ENCODE measurements at regions not wholly inside any gene's neighbourhood (a gene's known extent, or its start where the extent isn't known, plus 50 kb on each side); places are given as distances from the start of the nearest gene placed in this dataset.

DNA sequence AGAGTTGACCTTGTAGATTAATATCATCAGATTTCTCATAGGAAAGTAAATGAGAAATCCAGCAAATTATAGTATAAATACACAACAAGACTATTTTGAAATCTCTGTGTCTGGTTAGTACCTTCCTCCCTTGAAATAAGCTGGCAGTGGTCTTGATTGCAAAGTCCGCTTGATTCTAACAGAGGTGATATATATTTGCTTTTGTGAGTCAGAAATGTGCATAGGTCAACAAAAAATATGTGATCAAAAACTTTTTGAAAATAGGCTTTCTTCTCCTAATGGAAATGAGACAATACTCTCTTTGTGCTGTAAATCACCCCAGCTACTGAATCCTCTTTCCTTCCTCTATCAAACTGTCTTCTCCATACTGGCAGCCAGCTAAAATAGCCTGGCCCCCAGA lies 749.2 kb upstream of the CDH10 start:
- intact Hi-C loops (cut with micrococcal nuclease; ENCODE audit: unreplicated experiment): no loop called here
- peaks cover 9% of the 10 kb centered on the region for H3K9me3 ChIP-seq (ENCODE audit: low read depth, low read length, poor library complexity, severe bottlenecking)
- H3K4me3 ChIP-seq (ENCODE audit: low read depth, low read length, poor library complexity, severe bottlenecking): no peak overlapping the region
- no TSS peak for BruUV-seq (replicated peaks)
- TF ChIP-seq, protein P1, sequence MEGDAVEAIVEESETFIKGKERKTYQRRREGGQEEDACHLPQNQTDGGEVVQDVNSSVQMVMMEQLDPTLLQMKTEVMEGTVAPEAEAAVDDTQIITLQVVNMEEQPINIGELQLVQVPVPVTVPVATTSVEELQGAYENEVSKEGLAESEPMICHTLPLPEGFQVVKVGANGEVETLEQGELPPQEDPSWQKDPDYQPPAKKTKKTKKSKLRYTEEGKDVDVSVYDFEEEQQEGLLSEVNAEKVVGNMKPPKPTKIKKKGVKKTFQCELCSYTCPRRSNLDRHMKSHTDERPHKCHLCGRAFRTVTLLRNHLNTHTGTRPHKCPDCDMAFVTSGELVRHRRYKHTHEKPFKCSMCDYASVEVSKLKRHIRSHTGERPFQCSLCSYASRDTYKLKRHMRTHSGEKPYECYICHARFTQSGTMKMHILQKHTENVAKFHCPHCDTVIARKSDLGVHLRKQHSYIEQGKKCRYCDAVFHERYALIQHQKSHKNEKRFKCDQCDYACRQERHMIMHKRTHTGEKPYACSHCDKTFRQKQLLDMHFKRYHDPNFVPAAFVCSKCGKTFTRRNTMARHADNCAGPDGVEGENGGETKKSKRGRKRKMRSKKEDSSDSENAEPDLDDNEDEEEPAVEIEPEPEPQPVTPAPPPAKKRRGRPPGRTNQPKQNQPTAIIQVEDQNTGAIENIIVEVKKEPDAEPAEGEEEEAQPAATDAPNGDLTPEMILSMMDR (conservative IDR thresholded peaks at IDR 0.05; ENCODE audit: low read depth, low read length): no peak
- TF ChIP-seq EZH2 (IDR thresholded peaks at IDR 0.05; ENCODE audit: borderline replicate concordance, low read depth, low read length, poor library complexity, severe bottlenecking): no peak
- ChIA-PET POLR2A (ENCODE audit: low non-redundant PET) (no interaction called here), CTCF (no interaction called here)
- no peak overlapping the region for H3K27ac ChIP-seq (ENCODE audit: low read depth, low read length, poor library complexity, severe bottlenecking)
- no peak for DNase-seq (ENCODE audit: low spot score)
- no peaks in the 10 kb centered on the region for H3K4me1 ChIP-seq (ENCODE audit: insufficient read depth, low read length, poor library complexity, severe bottlenecking)
- H3K27me3 ChIP-seq (replicated peaks; ENCODE audit: insufficient read depth, low read depth, low read length, poor library complexity): no peaks in the 10 kb centered on the region
- no peaks in the 10 kb centered on the region for H3K36me3 ChIP-seq (ENCODE audit: insufficient read depth, low read length, poor library complexity, severe bottlenecking)

DNA sequence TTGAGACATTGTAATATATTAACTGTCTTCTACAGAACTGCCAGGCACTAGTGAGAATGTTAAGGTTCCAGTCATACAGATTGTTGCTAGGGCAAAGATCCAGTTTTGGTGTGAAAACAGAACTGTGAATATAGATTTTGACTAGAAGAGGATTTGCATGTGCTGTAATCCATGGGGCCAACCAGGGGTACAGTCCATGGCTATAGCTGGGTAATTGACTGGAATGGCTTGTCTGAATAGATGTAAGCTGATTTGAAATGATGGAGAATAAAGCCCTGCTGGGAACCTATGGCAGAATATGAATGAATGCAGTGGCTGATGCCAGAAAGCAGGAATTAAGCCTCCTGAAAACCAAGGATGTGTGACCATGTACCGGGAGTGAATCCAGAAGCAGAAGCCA lies 748.5 kb upstream of the CDH10 start:
- H3K27ac ChIP-seq (ENCODE audit: low read depth, low read length, poor library complexity, severe bottlenecking): no peak overlapping the region
- H3K27me3 ChIP-seq (replicated peaks; ENCODE audit: insufficient read depth, low read depth, low read length, poor library complexity): no peaks in the 10 kb centered on the region
- H3K4me3 ChIP-seq (ENCODE audit: low read depth, low read length, poor library complexity, severe bottlenecking): no peak overlapping the region
- H3K4me1 ChIP-seq (ENCODE audit: insufficient read depth, low read length, poor library complexity, severe bottlenecking): no peaks in the 10 kb centered on the region
- ChIA-PET POLR2A (ENCODE audit: low non-redundant PET) (no interaction called here), CTCF (no interaction called here)
- no TSS peak for BruUV-seq (replicated peaks)
- no peak for DNase-seq (ENCODE audit: low spot score)
- TF ChIP-seq, protein P1 (conservative IDR thresholded peaks at IDR 0.05; ENCODE audit: low read depth, low read length): no peak
- no peak for TF ChIP-seq EZH2 (IDR thresholded peaks at IDR 0.05; ENCODE audit: borderline replicate concordance, low read depth, low read length, poor library complexity, severe bottlenecking)
- H3K36me3 ChIP-seq (ENCODE audit: insufficient read depth, low read length, poor library complexity, severe bottlenecking): no peaks in the 10 kb centered on the region
- intact Hi-C loops (cut with micrococcal nuclease; ENCODE audit: unreplicated experiment): no loop called here
- H3K9me3 ChIP-seq (ENCODE audit: low read depth, low read length, poor library complexity, severe bottlenecking): peaks cover 9% of the 10 kb centered on the region

DNA sequence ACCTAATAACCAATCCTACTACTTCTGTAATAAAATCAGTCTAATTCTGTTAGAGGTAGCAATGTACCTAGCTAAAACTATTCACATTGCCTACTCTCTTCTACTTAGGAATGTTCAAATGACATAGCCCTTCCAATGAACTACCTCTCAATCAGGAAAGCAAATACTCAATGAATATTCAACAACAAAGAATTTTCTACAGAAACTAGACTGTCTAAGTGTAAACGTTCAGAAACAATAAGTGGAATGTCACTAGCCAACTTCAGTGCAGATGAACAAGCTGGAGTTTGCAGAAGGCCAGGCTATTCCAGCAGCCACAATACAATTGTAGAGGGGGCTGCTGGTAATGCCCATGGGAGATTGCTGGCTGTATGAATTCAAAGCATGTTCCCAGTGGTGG lies 743.2 kb upstream of the CDH10 start:
- TF ChIP-seq, protein P1 (conservative IDR thresholded peaks at IDR 0.05; ENCODE audit: low read depth, low read length): no peak
- no peak for TF ChIP-seq EZH2 (IDR thresholded peaks at IDR 0.05; ENCODE audit: borderline replicate concordance, low read depth, low read length, poor library complexity, severe bottlenecking)
- Histone ChIP-seq H3K36me3 (ENCODE audit: insufficient read depth, low read length, poor library complexity, severe bottlenecking) (no peaks in the 10 kb centered on the region), H3K9me3 (ENCODE audit: low read depth, low read length, poor library complexity, severe bottlenecking) (peaks cover 9% of the 10 kb centered on the region), H3K4me1 (ENCODE audit: insufficient read depth, low read length, poor library complexity, severe bottlenecking) (no peaks in the 10 kb centered on the region), H3K27ac (ENCODE audit: low read depth, low read length, poor library complexity, severe bottlenecking) (no peak overlapping the region), H3K4me3 (ENCODE audit: low read depth, low read length, poor library complexity, severe bottlenecking) (no peak overlapping the region), H3K27me3 (replicated peaks; ENCODE audit: insufficient read depth, low read depth, low read length, poor library complexity) (no peaks in the 10 kb centered on the region)
- ChIA-PET CTCF (no interaction called here), POLR2A (ENCODE audit: low non-redundant PET) (no interaction called here)
- intact Hi-C loops (cut with micrococcal nuclease; ENCODE audit: unreplicated experiment): no loop called here
- DNase-seq (ENCODE audit: low spot score): no peak
- BruUV-seq (replicated peaks): no TSS peak

Measured in A673 (cell line).